Activated B cell treated with CpG ODN at 0.5 μM for 24 hours (primary cell): ENCODE measurements at regions not wholly inside any gene's neighbourhood (a gene's known extent, or its start where the extent isn't known, plus 50 kb on each side); places are given as distances from the start of the nearest gene placed in this dataset.

ENCODE experiments used
- ATAC-seq: fragments of 200-7000 bp; cut with Tn5 transposase; one replicate; pipeline ENCODE4 v1.10.0; 2021; ENCODE audit warnings: low read depth, mild to moderate bottlenecking, moderate library complexity
- CTCF ChIA-PET: fragments of 350-600 bp; sonication (Branson Sonifier 250); formaldehyde crosslinking; loops from one replicate; lab custom pipeline; 2021; ENCODE audit warnings: antibody characterized with exemption; lab: Charles Lee
- POLR2A ChIA-PET: fragments of 350-600 bp; sonication (Branson Sonifier 250); formaldehyde crosslinking; loops from one replicate; lab custom pipeline; 2021; ENCODE audit warnings: antibody characterized with exemption; lab: Charles Lee
- DNase-seq: peaks from one replicate; pipeline ENCODE4 v3.0.0; 2022
- H3K27ac Mint-ChIP-seq: one replicate; pipeline ENCODE4 v1.8.0; 2020; ENCODE audit warnings: mixed read lengths
- H3K27me3 Mint-ChIP-seq: one replicate; pipeline ENCODE4 v1.8.0; 2021; ENCODE audit warnings: mixed read lengths
- H3K36me3 Mint-ChIP-seq: one replicate; pipeline ENCODE4 v1.8.0; 2021; ENCODE audit warnings: low read depth, mixed read lengths
- H3K4me1 Mint-ChIP-seq: one replicate; pipeline ENCODE4 v1.8.0; 2021; ENCODE audit warnings: mixed read lengths
- H3K4me3 Mint-ChIP-seq: one replicate; pipeline ENCODE4 v1.8.0; 2020; ENCODE audit warnings: mild to moderate bottlenecking, mixed read lengths
- H3K9me3 Mint-ChIP-seq: one replicate; pipeline ENCODE4 v1.8.0; 2020; ENCODE audit warnings: mixed read lengths
- CTCF ChIP-seq: fragments of 200-600 bp; IDR thresholded peaks from one replicate; pipeline ENCODE4 v1.8.0; 2022; ENCODE audit warnings: antibody characterized with exemption, mild to moderate bottlenecking
- intact Hi-C: fragments of 100-400 bp; cut with micrococcal nuclease; formaldehyde crosslinking; loops from one replicate; pipeline ENCODE4 v1.15.1; 2024

- intact Hi-C loops = no loop called here
- Mint-ChIP-seq H3K4me3 (no peak overlapping the region), H3K9me3 (no peaks in the 10 kb centered on the region), H3K36me3 (no peaks in the 10 kb centered on the region), H3K4me1 (no peaks in the 10 kb centered on the region), H3K27ac (no peak overlapping the region), H3K27me3 (no peaks in the 10 kb centered on the region)
- ATAC-seq = no peak
- ChIA-PET CTCF (no interaction called here), POLR2A (no interaction called here)
- DNase-seq = no peak
- TF ChIP-seq CTCF = no peak
Observed at GRCh38 chr11:116397602-116398084, 375.1 kb downstream of the BUD13 start.

- no peaks in the 10 kb centered on the region for H3K4me1 Mint-ChIP-seq
- intact Hi-C loops = no loop called here
- H3K27me3 Mint-ChIP-seq = no peaks in the 10 kb centered on the region
- CTCF ChIA-PET = no interaction called here
- no peak overlapping the region for H3K27ac Mint-ChIP-seq
- H3K9me3 Mint-ChIP-seq = no peaks in the 10 kb centered on the region
- TF ChIP-seq CTCF = no peak
- no peaks in the 10 kb centered on the region for H3K36me3 Mint-ChIP-seq
- DNase-seq = no peak
- ATAC-seq = no peak
- POLR2A ChIA-PET = no interaction called here
- no peak overlapping the region for H3K4me3 Mint-ChIP-seq
Observed at GRCh38 chr11:116396331-116396730, 376.5 kb downstream of the BUD13 start.

- H3K9me3 Mint-ChIP-seq = no peaks in the 10 kb centered on the region
- DNase-seq (no peak), ATAC-seq (no peak)
- POLR2A ChIA-PET = no interaction called here
- H3K27ac Mint-ChIP-seq = no peak overlapping the region
- no peak for TF ChIP-seq CTCF
- no peaks in the 10 kb centered on the region for H3K36me3 Mint-ChIP-seq
- intact Hi-C loops = no loop called here
- H3K4me3 Mint-ChIP-seq = no peak overlapping the region
- no peaks in the 10 kb centered on the region for H3K4me1 Mint-ChIP-seq
- H3K27me3 Mint-ChIP-seq = no peaks in the 10 kb centered on the region
- CTCF ChIA-PET = no interaction called here
Observed at GRCh38 chr11:116394022-116394421, 378.8 kb downstream of the BUD13 start.

GRCh38 chr11:116390963-116391362 lies 381.8 kb downstream of the BUD13 start:
- ChIA-PET POLR2A (no interaction called here), CTCF (no interaction called here)
- no peak for TF ChIP-seq CTCF
- no peaks in the 10 kb centered on the region for H3K9me3 Mint-ChIP-seq
- no peaks in the 10 kb centered on the region for H3K4me1 Mint-ChIP-seq
- no peak overlapping the region for H3K4me3 Mint-ChIP-seq
- no peak for DNase-seq
- no peaks in the 10 kb centered on the region for H3K36me3 Mint-ChIP-seq
- no peaks in the 10 kb centered on the region for H3K27me3 Mint-ChIP-seq
- ATAC-seq = no peak
- H3K27ac Mint-ChIP-seq = no peak overlapping the region
- intact Hi-C loops = no loop called here

GRCh38 chr11:116388146-116388545 lies 384.6 kb downstream of the BUD13 start:
- POLR2A ChIA-PET = no interaction called here
- TF ChIP-seq CTCF = no peak
- no peak overlapping the region for H3K4me3 Mint-ChIP-seq

More at GRCh38 chr11:116388146-116388545, 384.6 kb downstream of the BUD13 start:
- Mint-ChIP-seq H3K36me3 (no peaks in the 10 kb centered on the region), H3K27me3 (no peaks in the 10 kb centered on the region), H3K4me1 (no peaks in the 10 kb centered on the region), H3K9me3 (no peaks in the 10 kb centered on the region), H3K27ac (no peak overlapping the region)
- no peak for ATAC-seq
- intact Hi-C loops = no loop called here
- no peak for DNase-seq
- CTCF ChIA-PET = no interaction called here
